DOHH2 (cell line): ENCODE measurements at regions not wholly inside any gene's neighbourhood (a gene's known extent, or its start where the extent isn't known, plus 50 kb on each side); places are given as distances from the start of the nearest gene placed in this dataset.

Experiments used
- H3F3A ChIP-seq: fragments of 200-600 bp; sonication (generic), shearing (Covaris generic); 2 replicates; pipeline ENCODE4 v1.6.0; 2016; ENCODE audit warnings: antibody characterized with exemption, mild to moderate bottlenecking; ENCODE audit not compliant: control insufficient read depth, insufficient read depth
- H3K27ac ChIP-seq: fragments of 200-600 bp; sonication (generic); 2 replicates; pipeline ENCODE4 v1.5.1; 2014; ENCODE audit warnings: low read depth, mild to moderate bottlenecking, low read length, moderate library complexity
- H3K27me3 ChIP-seq: fragments of 200-600 bp; sonication (generic); 2 replicates; pipeline ENCODE4 v1.6.1; 2014; ENCODE audit warnings: mild to moderate bottlenecking, low read length, mixed read lengths; ENCODE audit not compliant: control insufficient read depth
- H3K36me3 ChIP-seq: fragments of 200-600 bp; sonication (generic); 2 replicates; pipeline ENCODE4 v1.6.1; 2014; ENCODE audit warnings: mild to moderate bottlenecking, low read length, moderate library complexity, mixed read lengths; ENCODE audit not compliant: control insufficient read depth
- H3K4me1 ChIP-seq: fragments of 200-600 bp; sonication (generic); 2 replicates; pipeline ENCODE4 v1.6.1; 2014; ENCODE audit warnings: mild to moderate bottlenecking, low read length, mixed read lengths; ENCODE audit not compliant: control insufficient read depth
- H3K4me2 ChIP-seq: fragments of 200-600 bp; sonication (generic); 2 replicates; pipeline ENCODE4 v1.6.0; 2014; ENCODE audit warnings: mild to moderate bottlenecking, low read length, moderate library complexity
- H3K4me3 ChIP-seq: fragments of 200-600 bp; sonication (generic); 2 replicates; pipeline ENCODE4 v1.5.1; 2014; ENCODE audit warnings: mild to moderate bottlenecking, low read length, mixed read lengths
- H3K79me2 ChIP-seq: fragments of 200-600 bp; sonication (generic); 2 replicates; pipeline ENCODE4 v1.6.1; 2014; ENCODE audit warnings: mild to moderate bottlenecking, low read length, mixed read lengths; ENCODE audit not compliant: control insufficient read depth
- H3K9me2 ChIP-seq: fragments of 200-600 bp; sonication (generic); replicated peaks from 2 replicates; pipeline ENCODE4 v1.6.1; 2014; ENCODE audit warnings: mild to moderate bottlenecking, low read length, mixed read lengths; ENCODE audit not compliant: control insufficient read depth
- H3K9me3 ChIP-seq: fragments of 200-600 bp; sonication (generic); 2 replicates; pipeline ENCODE4 v1.6.1; 2014; ENCODE audit warnings: antibody characterized with exemption, low read length, mixed read lengths; ENCODE audit not compliant: control insufficient read depth, insufficient read depth
- H4K20me1 ChIP-seq: fragments of 200-600 bp; sonication (generic); 2 replicates; pipeline ENCODE4 v1.6.0; 2014; ENCODE audit warnings: low read depth, mild to moderate bottlenecking, antibody characterized with exemption, low read length, moderate library complexity; ENCODE audit not compliant: control insufficient read depth, insufficient read depth
- CTCF ChIP-seq: fragments of 200-600 bp; sonication (generic); IDR thresholded peaks from one replicate; pipeline ENCODE4 v1.5.1; 2014; ENCODE audit warnings: antibody characterized with exemption, mild to moderate bottlenecking, low read depth, low read length; ENCODE audit not compliant: poor library complexity, severe bottlenecking
- EZH2phosphoT487 ChIP-seq: fragments of 200-600 bp; sonication (generic); IDR thresholded peaks from 2 replicates; pipeline ENCODE4 v1.6.1; 2017; ENCODE audit warnings: borderline replicate concordance, mild to moderate bottlenecking, antibody characterized with exemption, low read length, moderate library complexity, mixed read lengths

DNA sequence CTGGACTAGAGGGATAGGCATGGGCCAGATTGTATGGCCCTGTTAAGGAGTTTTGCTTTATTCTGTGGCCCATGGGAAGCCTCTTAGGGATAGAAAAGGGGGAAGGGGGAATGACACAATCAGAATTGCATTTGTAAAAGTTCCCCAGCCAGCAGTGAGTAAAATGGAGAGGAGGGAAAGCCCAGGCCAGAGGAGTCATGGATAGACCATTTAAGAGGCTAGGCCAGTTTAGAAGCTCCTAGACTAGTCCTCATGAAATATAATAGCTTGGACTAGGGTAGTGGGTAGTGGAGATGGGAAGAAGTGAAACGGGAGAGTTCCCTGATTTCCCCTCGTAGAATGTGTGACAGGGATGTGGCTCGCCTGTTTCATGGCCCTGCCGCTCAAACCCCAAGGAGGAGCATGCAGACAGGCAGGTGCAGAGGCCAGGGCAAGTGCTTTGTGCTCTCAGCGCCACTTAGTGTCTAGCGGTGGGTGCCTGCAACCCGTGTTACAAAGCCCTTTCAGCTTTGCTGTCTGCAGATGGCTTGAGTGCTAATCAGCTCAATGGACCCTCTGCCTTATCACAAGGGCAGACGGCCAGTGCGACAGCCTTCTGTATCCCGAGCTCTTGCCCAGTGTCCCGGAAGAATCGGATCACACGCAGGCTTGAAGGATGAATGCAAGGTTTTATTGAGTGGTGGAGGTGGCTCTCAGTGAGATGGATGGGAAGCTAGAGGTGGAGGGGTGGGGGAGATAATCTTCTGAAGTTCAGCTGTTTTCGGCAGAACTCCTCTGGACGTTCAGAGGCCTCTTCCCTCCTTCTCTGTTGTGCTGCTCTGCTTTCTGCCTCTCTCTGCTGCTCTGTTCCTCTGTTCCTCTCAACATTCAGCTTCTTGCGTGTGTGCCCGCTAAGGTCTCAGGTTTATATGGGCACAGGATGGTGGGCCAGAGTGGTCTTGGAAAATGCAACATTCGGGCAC lies 141.1 kb downstream of the CEP57L1 start:
- Histone ChIP-seq H3K9me3 (no peaks in the 10 kb centered on the region), H4K20me1 (no peaks in the 10 kb centered on the region), H3K27ac (no peak overlapping the region), H3K9me2 (no peaks in the 10 kb centered on the region), H3K4me1 (no peaks in the 10 kb centered on the region), H3K79me2 (no peaks in the 10 kb centered on the region), H3K4me2 (no peak overlapping the region), H3F3A (no peaks in the 10 kb centered on the region), H3K36me3 (no peaks in the 10 kb centered on the region), H3K4me3 (no peak overlapping the region), H3K27me3 (peaks cover 5% of the 10 kb centered on the region; the same call in 1 of the 2 replicates)
- no peak for TF ChIP-seq EZH2phosphoT487
- no peak for TF ChIP-seq CTCF

DNA sequence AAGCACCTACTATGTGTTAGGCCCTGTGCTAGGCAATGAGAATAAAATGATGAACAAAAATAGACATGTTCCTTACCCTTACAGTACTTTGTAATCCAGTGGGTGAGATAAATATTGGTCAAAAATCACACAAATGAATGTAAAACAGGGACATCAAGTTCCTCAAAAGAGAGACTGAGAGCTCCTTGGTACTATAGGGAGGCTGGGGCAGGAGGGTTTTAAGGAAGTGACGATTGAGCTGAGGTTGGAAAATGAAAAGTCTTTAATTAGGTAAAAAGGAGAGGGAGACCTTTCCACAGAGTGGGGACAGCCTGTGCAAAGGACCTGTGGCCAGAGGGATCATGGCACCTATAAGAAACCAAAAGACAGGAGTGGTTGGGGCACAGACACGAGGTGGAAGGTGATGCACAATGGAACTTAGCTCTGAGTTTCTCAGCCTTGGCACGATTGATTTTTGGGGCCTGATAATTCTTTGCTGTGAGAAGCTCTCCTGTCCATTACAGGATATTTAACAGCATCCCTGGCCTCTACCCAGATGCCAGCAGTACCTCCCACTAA lies 140.3 kb downstream of the CEP57L1 start:
- Histone ChIP-seq H3K79me2 (no peaks in the 10 kb centered on the region), H3K27me3 (no peaks in the 10 kb centered on the region), H4K20me1 (no peaks in the 10 kb centered on the region), H3K9me3 (no peaks in the 10 kb centered on the region), H3F3A (no peaks in the 10 kb centered on the region), H3K27ac (no peak overlapping the region), H3K4me3 (no peak overlapping the region), H3K4me1 (no peaks in the 10 kb centered on the region), H3K9me2 (no peaks in the 10 kb centered on the region), H3K36me3 (no peaks in the 10 kb centered on the region), H3K4me2 (no peak overlapping the region)
- no peak for TF ChIP-seq CTCF
- no peak for TF ChIP-seq EZH2phosphoT487

DNA sequence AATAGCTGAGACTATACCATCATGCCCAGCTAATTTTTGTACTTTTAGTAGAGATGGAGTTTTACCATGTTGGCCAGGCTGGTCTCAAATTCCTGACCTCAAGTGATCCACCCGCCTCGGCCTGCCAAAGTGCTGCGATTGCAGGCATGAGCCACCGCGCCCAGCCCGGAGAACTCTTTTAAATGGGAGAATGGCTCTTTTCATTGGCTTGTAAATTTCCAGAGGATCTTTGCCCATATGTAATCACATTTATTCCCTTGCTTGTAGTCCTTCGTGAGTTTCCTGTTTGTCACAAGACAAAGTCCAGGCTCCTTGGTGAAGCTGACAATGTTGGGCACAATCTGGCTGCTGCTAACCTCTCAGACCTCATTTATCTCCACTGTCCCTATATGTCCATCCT lies 135.1 kb downstream of the CEP57L1 start:
- Histone ChIP-seq H4K20me1 (no peaks in the 10 kb centered on the region), H3K4me2 (no peak overlapping the region), H3F3A (no peaks in the 10 kb centered on the region), H3K9me2 (no peaks in the 10 kb centered on the region), H3K4me1 (no peaks in the 10 kb centered on the region), H3K79me2 (no peaks in the 10 kb centered on the region), H3K27me3 (no peaks in the 10 kb centered on the region), H3K4me3 (no peak overlapping the region), H3K36me3 (no peaks in the 10 kb centered on the region), H3K9me3 (no peaks in the 10 kb centered on the region), H3K27ac (no peak overlapping the region)
- TF ChIP-seq EZH2phosphoT487: no peak
- TF ChIP-seq CTCF: no peak
